GM12878 (cell line): ENCODE measurements at regions not wholly inside any gene's neighbourhood (a gene's known extent, or its start where the extent isn't known, plus 50 kb on each side); places are given as distances from the start of the nearest gene placed in this dataset.

Source experiments
- ATAC-seq: fragments of 200-7000 bp; cut with Tn5 transposase; 3 replicates; pipeline ENCODE4 v1.9.1; 2020; ENCODE audit warnings: mild to moderate bottlenecking, moderate library complexity
- BruUV-seq: library from RNA; stranded (reverse); fragments of 400-500 nt; replicated peaks from 2 replicates; lab custom pipeline; 2021; lab: Mats Ljungman, UMichigan
- CTCF ChIA-PET: fragments of 300-600 bp; sonication (Branson Sonifier 250); formaldehyde crosslinking; extraction: SDS; loops from one replicate; lab custom pipeline; 2021; ENCODE audit warnings: inconsistent platforms; lab: Yijun Ruan, JAX
- POLR2A ChIA-PET: fragments of 350-600 bp; formaldehyde crosslinking; extraction: SDS; loops from one replicate; lab custom pipeline; 2021; ENCODE audit warnings: inconsistent platforms; lab: Charles Lee
- RAD21 ChIA-PET: fragments of 300-600 bp; sonication (Branson Sonifier 250); formaldehyde crosslinking; loops from one replicate; lab custom pipeline; 2023; ENCODE audit warnings: antibody characterized with exemption; ENCODE audit not compliant: unreplicated experiment; lab: Charles Lee
- SMC1A ChIA-PET: fragments of 300-600 bp; sonication (Branson Sonifier 250); formaldehyde crosslinking; loops from one replicate; lab custom pipeline; 2023; ENCODE audit not compliant: unreplicated experiment, uncharacterized antibody; lab: Charles Lee
- DNase-seq: peaks from one replicate; pipeline ENCODE4 v3.0.0-alpha.2; 2011; ENCODE audit warnings: low read depth, low spot score
- FAIRE-seq: peaks from 3 replicates; lab custom pipeline; 2011; peaks lifted over from hg19 to GRCh38; lab: Jason Lieb, UNC
- H2AFZ ChIP-seq: 2 replicates; pipeline ENCODE4 v1.6.0; 2011; ENCODE audit warnings: low read depth, low read length, control low read depth; ENCODE audit not compliant: control insufficient read depth
- H3K27ac ChIP-seq: 2 replicates; pipeline ENCODE4 v1.5.1; 2011; ENCODE audit warnings: control low read depth; ENCODE audit not compliant: control insufficient read depth, insufficient read depth
- H3K27me3 ChIP-seq, 2 experiments: replicated peaks in 1 of 2; 2 replicates each; pipeline versions ENCODE4 v1.6.0 to v1.6.1; 2011; ENCODE audit warnings: low read length in 1 of 2; ENCODE audit not compliant: control insufficient read depth in 2 of 2, insufficient read depth in 2 of 2
- H3K36me3 ChIP-seq, 2 experiments: 2 replicates each; pipeline ENCODE4 v1.5.1; 2011; ENCODE audit warnings: low read length in 1 of 2; ENCODE audit not compliant: control insufficient read depth in 2 of 2, insufficient read depth in 2 of 2
- H3K4me1 ChIP-seq: 2 replicates; pipeline ENCODE4 v1.6.1; 2011; ENCODE audit warnings: mild to moderate bottlenecking, low read length, moderate library complexity, mixed read lengths; ENCODE audit not compliant: control insufficient read depth, insufficient read depth
- H3K4me2 ChIP-seq: 2 replicates; pipeline ENCODE4 v1.6.0; 2011; ENCODE audit warnings: control low read depth; ENCODE audit not compliant: control insufficient read depth, insufficient read depth
- H3K4me3 ChIP-seq: fragments of 200-600 bp; sonication (generic); 2 replicates; pipeline ENCODE4 v1.5.1; 2016
- H3K79me2 ChIP-seq: 2 replicates; pipeline ENCODE4 v1.6.0; 2011; ENCODE audit warnings: low read length; ENCODE audit not compliant: control insufficient read depth, insufficient read depth
- H3K9ac ChIP-seq: 2 replicates; pipeline ENCODE4 v1.8.0; 2011; ENCODE audit warnings: low read length, control low read depth, mixed read lengths; ENCODE audit not compliant: control insufficient read depth, insufficient read depth
- H3K9me3 ChIP-seq: replicated peaks from 3 replicates; pipeline ENCODE4 v1.5.1; 2011; ENCODE audit warnings: mild to moderate bottlenecking, low read length; ENCODE audit not compliant: control insufficient read depth, insufficient read depth
- H4K20me1 ChIP-seq: 2 replicates; pipeline ENCODE4 v1.6.0; 2011; ENCODE audit not compliant: control insufficient read depth, insufficient read depth
- BMI1 ChIP-seq: fragments of 450-650 bp; IDR thresholded peaks from 2 replicates; pipeline ENCODE4 v1.6.1; 2016; ENCODE audit warnings: mild to moderate bottlenecking, moderate library complexity, borderline replicate concordance
- EP300 ChIP-seq, 2 experiments: fragments of 150-350 bp in 1 of 2; IDR thresholded peaks; 2 replicates each; pipeline ENCODE4 v1.6.1; 2011 to 2012; ENCODE audit warnings: low read depth in 2 of 2, low read length in 2 of 2, borderline replicate concordance in 1 of 2, improper control_type of control experiment in 1 of 2, inconsistent platforms in 1 of 2; ENCODE audit not compliant: control insufficient read depth in 1 of 2
- FOXK2 ChIP-seq: fragments of 450-650 bp; IDR thresholded peaks from 2 replicates; pipeline ENCODE4 v1.6.1; 2017; ENCODE audit warnings: mild to moderate bottlenecking, moderate library complexity
- MEF2A ChIP-seq: IDR thresholded peaks from 2 replicates; pipeline ENCODE4 v1.6.1; 2011; ENCODE audit warnings: low read depth, mild to moderate bottlenecking, low read length, moderate library complexity; ENCODE audit not compliant: insufficient read depth
- PAX8 ChIP-seq: fragments of 450-650 bp; IDR thresholded peaks from 2 replicates; pipeline ENCODE4 v1.6.1; 2017; ENCODE audit warnings: mild to moderate bottlenecking, moderate library complexity
- PML ChIP-seq: IDR thresholded peaks from 2 replicates; pipeline ENCODE4 v1.6.1; 2012; ENCODE audit warnings: low read length, inconsistent platforms
- POLR2AphosphoS5 ChIP-seq: IDR thresholded peaks from 2 replicates; pipeline ENCODE4 v1.6.1; 2011; ENCODE audit warnings: mild to moderate bottlenecking, low read length, inconsistent platforms
- RFX5 ChIP-seq: IDR thresholded peaks from 2 replicates; pipeline ENCODE4 v1.6.1; 2011; ENCODE audit warnings: low read depth, low read length, improper control_type of control experiment
- SP1 ChIP-seq: IDR thresholded peaks from one replicate; pipeline ENCODE4 v1.6.1; 2011; ENCODE audit warnings: low read depth, low read length
- TAF1 ChIP-seq: IDR thresholded peaks from 2 replicates; pipeline ENCODE4 v1.6.1; 2011; ENCODE audit warnings: mild to moderate bottlenecking, low read depth, low read length, borderline replicate concordance
- YY1 ChIP-seq: IDR thresholded peaks from 2 replicates; pipeline ENCODE4 v1.6.1; 2011; ENCODE audit warnings: low read depth, mild to moderate bottlenecking, low read length
- ZNF217 ChIP-seq: fragments of 450-650 bp; IDR thresholded peaks from 2 replicates; pipeline ENCODE4 v1.6.1; 2017; ENCODE audit warnings: antibody characterized with exemption, mild to moderate bottlenecking
- ZNF384 ChIP-seq: IDR thresholded peaks from 2 replicates; pipeline ENCODE4 v1.6.1; 2012; ENCODE audit warnings: low read depth, mild to moderate bottlenecking, low read length, improper control_type of control experiment, borderline replicate concordance
- ZSCAN29 ChIP-seq: fragments of 450-650 bp; IDR thresholded peaks from 2 replicates; pipeline ENCODE4 v1.6.1; 2017; ENCODE audit warnings: mild to moderate bottlenecking, moderate library complexity
- WGBS: methylation state at CpG from one replicate; pipeline ENCODE4 v1.1.6; 2016; ENCODE audit warnings: low lambda C conversion rate; ENCODE audit not compliant: insufficient replicate concordance, insufficient coverage; ENCODE audit errors: missing lambda C conversion rate; 5-methylcytosine and 5-hydroxymethylcytosine counted together
- in situ Hi-C: fragments of 300-500 bp; cut with MboI; formaldehyde crosslinking; loops from 9 replicates; pipeline ENCODE4 v1.14.3; 2018; ENCODE audit warnings: mixed read lengths
- intact Hi-C: fragments of 100-400 bp; cut with micrococcal nuclease; formaldehyde crosslinking; loops from one replicate; pipeline ENCODE4 v1.14.2; 2022; ENCODE audit not compliant: unreplicated experiment
- TF ChIP-seq, protein P1 (sequence below): fragments of 450-650 bp; IDR thresholded peaks from 2 replicates; pipeline ENCODE4 v1.6.1; 2016; ENCODE audit warnings: mild to moderate bottlenecking, moderate library complexity, borderline replicate concordance
- TF ChIP-seq, protein P2 (sequence below): IDR thresholded peaks from 2 replicates; pipeline ENCODE4 v1.6.1; 2011; ENCODE audit warnings: low read depth, low read length, improper control_type of control experiment, borderline replicate concordance
- TF ChIP-seq, protein P3 (sequence below): IDR thresholded peaks from 2 replicates; pipeline ENCODE4 v1.6.1; 2011; ENCODE audit warnings: low read depth, mild to moderate bottlenecking, low read length, moderate library complexity, borderline replicate concordance; ENCODE audit errors: extremely low read depth

DNA sequence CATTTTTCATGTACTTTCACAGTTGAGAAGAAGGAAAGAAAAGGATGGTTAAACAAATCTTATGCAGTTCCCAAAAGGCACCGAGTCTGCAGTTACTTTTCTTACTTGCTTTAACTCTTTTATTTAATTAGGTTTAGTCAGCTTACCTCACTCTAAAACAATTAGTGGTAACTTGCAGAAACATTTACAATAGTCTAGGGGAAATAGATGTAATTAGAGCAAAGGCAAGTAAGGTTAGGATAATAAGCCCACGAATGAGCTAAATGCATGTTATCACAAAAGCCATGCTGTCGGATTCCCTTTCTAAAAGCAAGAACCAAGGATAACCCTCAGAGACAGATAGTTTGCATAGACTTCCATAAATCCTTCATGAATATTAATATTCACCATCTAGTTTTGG, 82.0 kb upstream of the VCX2 start (continued):
- TF ChIP-seq EP300 (IDR thresholded peaks at IDR 0.05; ENCODE audit: borderline replicate concordance in 1 of 2, control insufficient read depth in 1 of 2, low read depth in 2 of 2, low read length in 2 of 2) (no peak), YY1 (no peak)

DNA sequence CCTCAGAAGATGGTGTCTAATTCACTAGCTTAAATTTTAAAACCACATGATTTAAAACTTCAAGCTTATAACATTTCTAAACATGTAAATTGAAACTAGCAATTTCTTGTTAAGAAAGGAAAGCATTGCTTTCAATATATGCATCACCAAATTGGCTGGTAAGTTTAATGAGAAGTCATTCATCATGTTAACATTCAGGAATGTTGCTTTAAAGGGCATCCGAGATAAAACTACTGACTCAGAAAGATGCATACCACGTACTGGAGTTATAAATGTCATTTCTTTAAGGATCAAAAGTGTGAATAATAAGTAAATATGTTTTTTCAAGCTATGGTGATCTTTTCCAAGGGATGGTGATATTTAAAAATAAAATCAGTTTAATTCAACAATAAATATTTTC, 83.3 kb upstream of the VCX2 start:
- no peaks in the 10 kb centered on the region for H3K9me3 ChIP-seq
- no TSS peak for BruUV-seq
- POLR2A ChIA-PET = no interaction called here
- FAIRE-seq (no peak), ATAC-seq (no peak), DNase-seq (no peak)
- no peaks in the 10 kb centered on the region for H3K36me3 ChIP-seq
- SMC1A ChIA-PET = interaction anchor here (1.0 kb wide), 1 partner anchor 23 kb away, joined by 3 read pairs; no protein-coding TSS in a partner anchor
- H2AFZ ChIP-seq = no peak overlapping the region
- CTCF ChIA-PET = interaction anchor here (1.2 kb wide), 1 partner anchor 14 kb away, joined by 3 read pairs; no protein-coding TSS in a partner anchor
- H3K4me2 ChIP-seq = no peak overlapping the region
- no peak overlapping the region for H3K9ac ChIP-seq
- RAD21 ChIA-PET = no interaction called here
- no peak overlapping the region for H3K4me3 ChIP-seq
- WGBS = 4% methylated on average over 2 of the region's 2 CpGs
- H3K4me1 ChIP-seq = no peaks in the 10 kb centered on the region
- intact Hi-C loops = no loop called here
- H4K20me1 ChIP-seq = no peaks in the 10 kb centered on the region
- H3K27ac ChIP-seq = no peak overlapping the region
- no peaks in the 10 kb centered on the region for H3K79me2 ChIP-seq
- in situ Hi-C loops = no loop called here
- no peaks in the 10 kb centered on the region for H3K27me3 ChIP-seq
- TF ChIP-seq, protein P1, sequence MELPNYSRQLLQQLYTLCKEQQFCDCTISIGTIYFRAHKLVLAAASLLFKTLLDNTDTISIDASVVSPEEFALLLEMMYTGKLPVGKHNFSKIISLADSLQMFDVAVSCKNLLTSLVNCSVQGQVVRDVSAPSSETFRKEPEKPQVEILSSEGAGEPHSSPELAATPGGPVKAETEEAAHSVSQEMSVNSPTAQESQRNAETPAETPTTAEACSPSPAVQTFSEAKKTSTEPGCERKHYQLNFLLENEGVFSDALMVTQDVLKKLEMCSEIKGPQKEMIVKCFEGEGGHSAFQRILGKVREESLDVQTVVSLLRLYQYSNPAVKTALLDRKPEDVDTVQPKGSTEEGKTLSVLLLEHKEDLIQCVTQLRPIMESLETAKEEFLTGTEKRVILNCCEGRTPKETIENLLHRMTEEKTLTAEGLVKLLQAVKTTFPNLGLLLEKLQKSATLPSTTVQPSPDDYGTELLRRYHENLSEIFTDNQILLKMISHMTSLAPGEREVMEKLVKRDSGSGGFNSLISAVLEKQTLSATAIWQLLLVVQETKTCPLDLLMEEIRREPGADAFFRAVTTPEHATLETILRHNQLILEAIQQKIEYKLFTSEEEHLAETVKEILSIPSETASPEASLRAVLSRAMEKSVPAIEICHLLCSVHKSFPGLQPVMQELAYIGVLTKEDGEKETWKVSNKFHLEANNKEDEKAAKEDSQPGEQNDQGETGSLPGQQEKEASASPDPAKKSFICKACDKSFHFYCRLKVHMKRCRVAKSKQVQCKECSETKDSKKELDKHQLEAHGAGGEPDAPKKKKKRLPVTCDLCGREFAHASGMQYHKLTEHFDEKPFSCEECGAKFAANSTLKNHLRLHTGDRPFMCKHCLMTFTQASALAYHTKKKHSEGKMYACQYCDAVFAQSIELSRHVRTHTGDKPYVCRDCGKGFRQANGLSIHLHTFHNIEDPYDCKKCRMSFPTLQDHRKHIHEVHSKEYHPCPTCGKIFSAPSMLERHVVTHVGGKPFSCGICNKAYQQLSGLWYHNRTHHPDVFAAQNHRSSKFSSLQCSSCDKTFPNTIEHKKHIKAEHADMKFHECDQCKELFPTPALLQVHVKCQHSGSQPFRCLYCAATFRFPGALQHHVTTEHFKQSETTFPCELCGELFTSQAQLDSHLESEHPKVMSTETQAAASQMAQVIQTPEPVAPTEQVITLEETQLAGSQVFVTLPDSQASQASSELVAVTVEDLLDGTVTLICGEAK = no peak
- TF ChIP-seq ZNF384 (no peak), FOXK2 (no peak), ZSCAN29 (no peak), RFX5 (no peak), ZNF217 (no peak), BMI1 (no peak), TAF1 (no peak), MEF2A (no peak), PML (no peak), SP1 (no peak), PAX8 (no peak), POLR2AphosphoS5 (no peak)
- TF ChIP-seq, protein P2, sequence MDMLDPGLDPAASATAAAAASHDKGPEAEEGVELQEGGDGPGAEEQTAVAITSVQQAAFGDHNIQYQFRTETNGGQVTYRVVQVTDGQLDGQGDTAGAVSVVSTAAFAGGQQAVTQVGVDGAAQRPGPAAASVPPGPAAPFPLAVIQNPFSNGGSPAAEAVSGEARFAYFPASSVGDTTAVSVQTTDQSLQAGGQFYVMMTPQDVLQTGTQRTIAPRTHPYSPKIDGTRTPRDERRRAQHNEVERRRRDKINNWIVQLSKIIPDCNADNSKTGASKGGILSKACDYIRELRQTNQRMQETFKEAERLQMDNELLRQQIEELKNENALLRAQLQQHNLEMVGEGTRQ = no peak
- TF ChIP-seq, protein P3, sequence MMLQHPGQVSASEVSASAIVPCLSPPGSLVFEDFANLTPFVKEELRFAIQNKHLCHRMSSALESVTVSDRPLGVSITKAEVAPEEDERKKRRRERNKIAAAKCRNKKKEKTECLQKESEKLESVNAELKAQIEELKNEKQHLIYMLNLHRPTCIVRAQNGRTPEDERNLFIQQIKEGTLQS = no peak
